HG03175 (cell line): ENCODE measurements at regions not wholly inside any gene's neighbourhood (a gene's known extent, or its start where the extent isn't known, plus 50 kb on each side); places are given as distances from the start of the nearest gene placed in this dataset.

Experiments
- ATAC-seq: cut with Tn5 transposase; IDR thresholded peaks from one replicate; pipeline ENCODE4 v1.9.1; 2021; ENCODE audit warnings: mild to moderate bottlenecking, moderate library complexity; ENCODE audit not compliant: unreplicated experiment

GRCh38 chr2:216745453-216745852, 50.1 kb upstream of the IGFBP5 start:
- no peak for ATAC-seq
